ENCODE measurements at regions not wholly inside any gene's neighbourhood (a gene's known extent, or its start where the extent isn't known, plus 50 kb on each side); places are given as distances from the start of the nearest gene placed in this dataset.

GRCh38 chr12:23354800-23355199 is 594.7 kb downstream of the SOX5 start:
- no peak for TF ChIP-seq POLR2A (IDR thresholded peaks at IDR 0.05)
- no peak for TF ChIP-seq CTCF (IDR thresholded peaks at IDR 0.05)
